H1 (cell line): ENCODE measurements at regions not wholly inside any gene's neighbourhood (a gene's known extent, or its start where the extent isn't known, plus 50 kb on each side); places are given as distances from the start of the nearest gene placed in this dataset.

ENCODE experiments used
- CTCF ChIA-PET: fragments of 300-600 bp; sonication (Branson Sonifier 250); formaldehyde crosslinking; loops from one replicate; lab custom pipeline; 2021; ENCODE audit not compliant: partially characterized antibody; lab: Charles Lee
- POLR2A ChIA-PET: fragments of 300-600 bp; sonication (Branson Sonifier 250); formaldehyde crosslinking; loops from one replicate; lab custom pipeline; 2021; ENCODE audit warnings: inconsistent platforms; ENCODE audit not compliant: partially characterized antibody; lab: Charles Lee
- DNase-seq, 2 experiments: peaks; one replicate each; pipeline versions ENCODE4 v3.0.0 to v3.0.0-alpha.2; 2010 to 2022; ENCODE audit warnings: low spot score in 2 of 2, low read depth in 1 of 2, mixed read lengths in 1 of 2
- FAIRE-seq: peaks from 2 replicates; lab custom pipeline; 2011; peaks lifted over from hg19 to GRCh38; lab: Jason Lieb, UNC
- H2AFZ ChIP-seq: 2 replicates; pipeline ENCODE4 v1.8.1; 2012; ENCODE audit warnings: low read length, inconsistent platforms
- H2AK5ac ChIP-seq: 2 replicates; pipeline ENCODE4 v1.6.1; 2013; ENCODE audit warnings: low read depth, low read length
- H2BK120ac ChIP-seq: replicated peaks from 2 replicates; pipeline ENCODE3; 2013; ENCODE audit warnings: low read depth, low read length, inconsistent platforms
- H2BK12ac ChIP-seq: 2 replicates; pipeline ENCODE4 v1.6.1; 2013; ENCODE audit warnings: low read depth, low read length
- H2BK15ac ChIP-seq: 2 replicates; pipeline ENCODE4 v1.6.1; 2013; ENCODE audit warnings: low read length
- H2BK20ac ChIP-seq: 2 replicates; pipeline ENCODE4 v1.6.1; 2013; ENCODE audit warnings: low read length
- H2BK5ac ChIP-seq: 2 replicates; pipeline ENCODE4 v1.6.1; 2013; ENCODE audit warnings: low read depth, low read length
- H3K14ac ChIP-seq: 2 replicates; pipeline ENCODE4 v1.6.1; 2013; ENCODE audit warnings: inconsistent platforms; ENCODE audit not compliant: insufficient read length
- H3K18ac ChIP-seq: 2 replicates; pipeline ENCODE4 v1.6.1; 2013; ENCODE audit warnings: low read length; ENCODE audit errors: extremely low read depth
- H3K23ac ChIP-seq: 2 replicates; pipeline ENCODE4 v1.6.1; 2013; ENCODE audit warnings: inconsistent platforms; ENCODE audit not compliant: insufficient read length
- H3K23me2 ChIP-seq: 2 replicates; pipeline ENCODE4 v1.6.1; 2013; ENCODE audit warnings: low read depth, low read length
- H3K27ac ChIP-seq: 2 replicates; pipeline ENCODE4 v1.6.1; 2011; ENCODE audit warnings: low read depth, low read length, inconsistent platforms
- H3K27me3 ChIP-seq, 4 experiments: replicated peaks in 1 of 4; 1 replicate in 1 of 4; 2 replicates in 3 of 4; pipeline versions ENCODE4 v1.6.1 to v1.8.1; 2011 to 2013; ENCODE audit warnings: low read length in 3 of 4, mild to moderate bottlenecking in 3 of 4, inconsistent platforms in 2 of 4, mixed read lengths in 2 of 4, moderate library complexity in 1 of 4; ENCODE audit not compliant: control insufficient read depth in 3 of 4, insufficient read depth in 3 of 4; ENCODE audit errors: extremely low read depth in 1 of 4
- H3K36me3 ChIP-seq, 4 experiments: 2 replicates each; pipeline versions ENCODE4 v1.6.1 to v1.8.1; 2011 to 2013; ENCODE audit warnings: mild to moderate bottlenecking in 4 of 4, low read length in 3 of 4, moderate library complexity in 2 of 4, control low read depth in 1 of 4, inconsistent platforms in 1 of 4; ENCODE audit not compliant: insufficient read depth in 4 of 4, control insufficient read depth in 2 of 4
- H3K4ac ChIP-seq: replicated peaks from 2 replicates; pipeline ENCODE3; 2013; ENCODE audit warnings: low read length, low read depth, mixed read lengths, inconsistent platforms; ENCODE audit not compliant: insufficient read length
- H3K4me1 ChIP-seq, 4 experiments: replicated peaks in 1 of 4; 1 replicate in 1 of 4; 2 replicates in 3 of 4; pipeline versions ENCODE4 v1.6.1 to v1.8.1; 2011 to 2013; ENCODE audit warnings: low read length in 3 of 4, inconsistent platforms in 2 of 4, mixed read lengths in 1 of 4; ENCODE audit not compliant: insufficient read depth in 4 of 4, control insufficient read depth in 3 of 4
- H3K4me2 ChIP-seq, 2 experiments: 2 replicates each; pipeline versions ENCODE4 v1.6.1 to v1.8.1; 2011 to 2013; ENCODE audit warnings: low read depth in 2 of 2, low read length in 2 of 2, control low read depth in 1 of 2, inconsistent platforms in 1 of 2, mild to moderate bottlenecking in 1 of 2; ENCODE audit not compliant: insufficient read depth in 1 of 2
- H3K4me3 ChIP-seq, 4 experiments: fragments of 200-600, 300-600 bp in 1 of 4; sonication (generic), shearing (Covaris generic), sonication (Bioruptor Twin) in 1 of 4; 2 replicates each; pipeline versions ENCODE4 v1.5.1 to v1.8.1; 2011 to 2016; ENCODE audit warnings: low read length in 4 of 4, low read depth in 3 of 4, control low read depth in 2 of 4, inconsistent platforms in 2 of 4, mild to moderate bottlenecking in 2 of 4, mixed read lengths in 1 of 4, moderate library complexity in 1 of 4; ENCODE audit not compliant: insufficient read depth in 2 of 4; ENCODE audit errors: extremely low read depth in 1 of 4
- H3K56ac ChIP-seq: replicated peaks from 2 replicates; pipeline ENCODE3; 2013; ENCODE audit warnings: low read depth, mild to moderate bottlenecking, mixed read lengths, low read length, inconsistent platforms; ENCODE audit not compliant: insufficient read length
- H3K79me1 ChIP-seq: 2 replicates; pipeline ENCODE4 v1.6.1; 2013; ENCODE audit warnings: low read depth, low read length, control low read depth
- H3K79me2 ChIP-seq, 2 experiments: 2 replicates each; pipeline versions ENCODE4 v1.6.1 to v1.8.1; 2012 to 2013; ENCODE audit warnings: low read length in 2 of 2, mild to moderate bottlenecking in 2 of 2, inconsistent platforms in 1 of 2; ENCODE audit not compliant: insufficient read depth in 2 of 2, control insufficient read depth in 1 of 2
- H3K9ac ChIP-seq, 4 experiments: replicated peaks in 1 of 4; 1 replicate in 1 of 4; 2 replicates in 3 of 4; pipeline versions ENCODE4 v1.6.1 to v1.8.1; 2011 to 2013; ENCODE audit warnings: low read depth in 3 of 4, low read length in 3 of 4, control low read depth in 2 of 4, mild to moderate bottlenecking in 2 of 4, moderate library complexity in 2 of 4, inconsistent platforms in 1 of 4; ENCODE audit errors: extremely low read depth in 1 of 4
- H3K9me3 ChIP-seq, 2 experiments: 2 replicates each; pipeline versions ENCODE4 v1.6.1 to v1.8.1; 2012 to 2013; ENCODE audit warnings: mild to moderate bottlenecking in 2 of 2, moderate library complexity in 2 of 2, control low read depth in 1 of 2, inconsistent platforms in 1 of 2, low read depth in 1 of 2, low read length in 1 of 2, mixed read lengths in 1 of 2; ENCODE audit not compliant: insufficient read depth in 2 of 2
- H4K20me1 ChIP-seq, 2 experiments: replicated peaks in 1 of 2; 2 replicates each; pipeline versions ENCODE3 to v1.8.1; 2011 to 2013; ENCODE audit warnings: inconsistent platforms in 2 of 2, low read length in 2 of 2, mild to moderate bottlenecking in 1 of 2; ENCODE audit not compliant: insufficient read depth in 2 of 2, control insufficient read depth in 1 of 2
- H4K5ac ChIP-seq: 2 replicates; pipeline ENCODE4 v1.6.1; 2013; ENCODE audit warnings: low read length, low read depth, mixed read lengths, inconsistent platforms; ENCODE audit not compliant: insufficient read length
- H4K8ac ChIP-seq: 2 replicates; pipeline ENCODE4 v1.8.0; 2013; ENCODE audit warnings: mild to moderate bottlenecking, moderate library complexity, low read length, inconsistent platforms; ENCODE audit not compliant: insufficient read depth; ENCODE audit errors: extremely low read depth
- H4K91ac ChIP-seq: replicated peaks from 2 replicates; pipeline ENCODE3; 2013; ENCODE audit warnings: low read length, mixed read lengths, inconsistent platforms; ENCODE audit not compliant: insufficient read length
- CHD2 ChIP-seq: IDR thresholded peaks from 2 replicates; pipeline ENCODE4 v1.6.1; 2012; ENCODE audit warnings: low read length, improper control_type of control experiment
- CREB1 ChIP-seq: IDR thresholded peaks from 2 replicates; pipeline ENCODE4 v1.6.1; 2012; ENCODE audit warnings: inconsistent platforms
- HDAC2 ChIP-seq, 2 experiments: fragments of 300-600 bp in 1 of 2; sonication (generic) in 1 of 2; IDR thresholded peaks; 2 replicates each; pipeline ENCODE4 v1.6.1; 2011 to 2012; ENCODE audit warnings: low read depth in 2 of 2, low read length in 2 of 2, mild to moderate bottlenecking in 2 of 2, moderate library complexity in 2 of 2, borderline replicate concordance in 1 of 2, inconsistent platforms in 1 of 2
- HDAC6 ChIP-seq: IDR thresholded peaks from one replicate; pipeline ENCODE4 v1.7.1; 2012; ENCODE audit warnings: low read depth, mild to moderate bottlenecking, inconsistent platforms, low read length, moderate library complexity
- JUND ChIP-seq: IDR thresholded peaks from 2 replicates; pipeline ENCODE4 v1.6.1; 2011; ENCODE audit warnings: mild to moderate bottlenecking, improper control_type of control experiment, low read length
- POLR2AphosphoS5 ChIP-seq: IDR thresholded peaks from 2 replicates; pipeline ENCODE4 v1.6.1; 2011; ENCODE audit warnings: low read depth, low read length
- RAD21 ChIP-seq, 2 experiments: IDR thresholded peaks in 1 of 2; conservative IDR thresholded peaks in 1 of 2; 2 replicates each; pipeline ENCODE4 v1.6.1; 2011; ENCODE audit warnings: low read depth in 2 of 2, low read length in 2 of 2, improper control_type of control experiment in 1 of 2, inconsistent platforms in 1 of 2, mild to moderate bottlenecking in 1 of 2, moderate library complexity in 1 of 2
- RNF2 ChIP-seq: fragments of 200-900, 300-1000 bp; sonication (generic); IDR thresholded peaks from 2 replicates; pipeline ENCODE4 v1.7.1; 2016; ENCODE audit warnings: borderline replicate concordance, low read depth, mild to moderate bottlenecking, antibody characterized with exemption, low read length; ENCODE audit not compliant: poor library complexity, severe bottlenecking; ENCODE audit errors: missing control alignments
- RXRA ChIP-seq: IDR thresholded peaks from 2 replicates; pipeline ENCODE4 v1.6.1; 2011; ENCODE audit warnings: low read depth, mild to moderate bottlenecking, low read length, moderate library complexity; ENCODE audit not compliant: insufficient read depth
- SRF ChIP-seq: IDR thresholded peaks from 2 replicates; pipeline ENCODE4 v1.6.1; 2011; ENCODE audit warnings: mild to moderate bottlenecking, low read depth, low read length, moderate library complexity
- TAF7 ChIP-seq: optimal IDR thresholded peaks from 2 replicates; pipeline ENCODE3; 2011; ENCODE audit warnings: low read depth, mild to moderate bottlenecking, inconsistent platforms, low read length, moderate library complexity, borderline replicate concordance
- TCF12 ChIP-seq: IDR thresholded peaks from 2 replicates; pipeline ENCODE4 v1.6.1; 2011; ENCODE audit warnings: low read depth, mild to moderate bottlenecking, low read length
- TEAD4 ChIP-seq: IDR thresholded peaks from 2 replicates; pipeline ENCODE4 v1.6.1; 2012; ENCODE audit warnings: low read depth, low read length, inconsistent platforms, mixed read lengths
- WGBS, 2 experiments: shearing (Covaris generic) in 1 of 2; methylation state at CpG; one replicate each; pipeline versions ENCODE4 v1.1.6 to v1.1.7; 2013 to 2015; ENCODE audit warnings: low lambda C conversion rate in 2 of 2, mixed read lengths in 2 of 2, inconsistent platforms in 1 of 2, low coverage in 1 of 2, missing lambda C conversion rate in 1 of 2; ENCODE audit not compliant: insufficient replicate concordance in 2 of 2, insufficient coverage in 1 of 2, insufficient read length in 1 of 2; ENCODE audit errors: extremely low coverage in 1 of 2, missing lambda C conversion rate in 1 of 2; 5-methylcytosine and 5-hydroxymethylcytosine counted together

- H3K4me1 ChIP-seq = no peaks in the 10 kb centered on the region
- FAIRE-seq = no peak
- H3K23ac ChIP-seq = no peak overlapping the region
- 92% methylated on average over 8 of the region's 8 CpGs; no CpG with 5 or more reads in 1 of the 2 experiments for WGBS, 2 experiments
- H3K9ac ChIP-seq = no peak overlapping the region
- no peak overlapping the region for H4K5ac ChIP-seq
- no peak overlapping the region for H2BK120ac ChIP-seq
- H2BK20ac ChIP-seq = no peak overlapping the region
- H3K4me2 ChIP-seq = no peak overlapping the region
- no peak overlapping the region for H2AK5ac ChIP-seq
- no peaks in the 10 kb centered on the region for H3K36me3 ChIP-seq
- H3K27me3 ChIP-seq = no peaks in the 10 kb centered on the region
- H4K91ac ChIP-seq = no peak overlapping the region
- H3K4ac ChIP-seq = no peak overlapping the region
- H2BK5ac ChIP-seq = no peak overlapping the region
- CTCF ChIA-PET = no interaction called here
- no peak overlapping the region for H3K18ac ChIP-seq
- no peak overlapping the region for H3K27ac ChIP-seq
- no peaks in the 10 kb centered on the region for H3K79me2 ChIP-seq
- H3K4me3 ChIP-seq = no peak overlapping the region
- H3K14ac ChIP-seq = no peak overlapping the region
- H2BK12ac ChIP-seq = no peak overlapping the region
- no peaks in the 10 kb centered on the region for H3K79me1 ChIP-seq
- no peak for DNase-seq
- H4K20me1 ChIP-seq = no peaks in the 10 kb centered on the region
- no peak overlapping the region for H4K8ac ChIP-seq
- H3K56ac ChIP-seq = no peak overlapping the region
- POLR2A ChIA-PET = no interaction called here
- no peaks in the 10 kb centered on the region for H3K23me2 ChIP-seq
- no peak overlapping the region for H2AFZ ChIP-seq
- H3K9me3 ChIP-seq = no peaks in the 10 kb centered on the region
- no peak overlapping the region for H2BK15ac ChIP-seq
- TF ChIP-seq TAF7 = no peak
- TF ChIP-seq CREB1 = no peak
- no peak for TF ChIP-seq CHD2
- TF ChIP-seq HDAC6 = no peak
- TF ChIP-seq POLR2AphosphoS5 = no peak
- TF ChIP-seq RXRA = no peak
- no peak for TF ChIP-seq JUND
- no peak for TF ChIP-seq TCF12
- no peak for TF ChIP-seq SRF
- TF ChIP-seq HDAC2 (IDR thresholded peaks at IDR 0.05; ENCODE audit: borderline replicate concordance in 1 of 2, low read depth in 2 of 2, low read length in 2 of 2) = no peak
- no peak for TF ChIP-seq TEAD4
- no peak for TF ChIP-seq RNF2
- no peak for TF ChIP-seq RAD21 (IDR thresholded peaks at IDR 0.05 in 1 of 2, conservative IDR thresholded peaks at IDR 0.05 in 1 of 2; ENCODE audit: low read depth in 2 of 2, low read length in 2 of 2)
Measured at GRCh38 chr17:59469786-59470485, 95.5 kb upstream of the DHX40 start.
